GM21360 (cell line): ENCODE measurements at regions not wholly inside any gene's neighbourhood (a gene's known extent, or its start where the extent isn't known, plus 50 kb on each side); places are given as distances from the start of the nearest gene placed in this dataset.
"Not testable (repeated sequence)": the region's sequence is repeated elsewhere in the genome, so short reads cannot be mapped to it uniquely, and the experiment has no call there.

Source experiments
- ATAC-seq: cut with Tn5 transposase; IDR thresholded peaks from one replicate; pipeline ENCODE4 v1.9.1; 2021; ENCODE audit warnings: mild to moderate bottlenecking, moderate library complexity; ENCODE audit not compliant: unreplicated experiment

- no peak for ATAC-seq
These were observed 555.9 kb downstream of the PDHA2 start for GRCh38 chr4:96395747-96396146.

DNA sequence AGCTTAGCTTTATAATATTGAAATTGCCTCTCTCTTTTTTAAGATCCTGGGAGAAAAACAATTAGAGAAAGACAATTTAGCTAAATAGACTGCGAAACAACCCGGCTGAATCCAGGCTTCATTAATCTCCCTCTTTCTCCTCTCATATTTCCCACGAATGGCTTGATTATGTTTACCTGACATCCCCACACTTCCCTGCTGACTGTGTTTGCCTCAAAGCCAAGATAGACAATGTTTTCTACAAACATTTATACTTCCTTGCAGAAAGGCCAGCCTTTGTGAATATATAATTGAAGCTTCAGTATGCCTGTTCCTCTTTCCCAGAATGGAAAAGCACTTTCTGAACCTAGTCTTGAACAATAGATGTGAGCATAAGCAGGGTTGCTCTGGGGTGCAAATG is 566.8 kb downstream of the PDHA2 start:
- no peak for ATAC-seq

GRCh38 chr4:96407225-96407624 is 567.3 kb downstream of the PDHA2 start:
- no peak for ATAC-seq

DNA sequence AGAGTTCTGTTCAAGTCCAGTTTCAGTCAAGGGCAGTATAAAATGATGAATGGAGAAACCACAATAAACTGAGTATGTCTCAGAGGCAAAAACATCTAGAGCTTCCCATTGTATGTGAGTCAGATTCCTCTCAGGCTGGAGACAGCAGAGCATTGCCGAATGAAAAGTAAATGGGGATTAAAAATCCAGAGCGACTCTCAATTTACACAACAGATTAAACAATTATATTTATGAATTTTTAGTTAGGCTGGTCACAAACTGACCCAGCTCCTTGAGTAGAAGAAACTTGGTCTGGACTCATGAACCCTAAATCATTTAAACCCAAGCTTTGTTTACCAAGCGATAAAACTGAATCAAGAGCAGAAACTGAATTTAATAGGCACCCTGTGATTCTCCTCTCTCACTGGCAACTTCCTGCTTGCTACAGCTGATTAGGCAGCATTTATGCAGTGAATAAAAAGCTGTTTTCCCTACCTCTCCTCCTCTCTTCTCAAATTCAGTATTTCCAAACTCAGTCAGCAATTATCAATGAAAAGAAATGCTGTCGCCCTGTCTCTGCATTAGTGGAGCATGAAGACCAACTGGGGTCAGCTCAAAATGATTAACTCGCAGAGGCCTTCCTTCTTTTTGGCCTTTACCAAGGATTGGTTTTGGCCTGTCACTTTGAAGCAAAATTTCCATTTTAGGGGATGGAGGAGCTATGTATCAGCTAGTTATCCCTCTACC is 568.0 kb downstream of the PDHA2 start:
- ATAC-seq, result no peak

- not testable (repeated sequence) for ATAC-seq
These were observed 575.0 kb downstream of the PDHA2 start for GRCh38 chr4:96414853-96415252.

- ATAC-seq, result no peak
These were observed 589.8 kb downstream of the PDHA2 start for GRCh38 chr4:96429657-96430056.

DNA sequence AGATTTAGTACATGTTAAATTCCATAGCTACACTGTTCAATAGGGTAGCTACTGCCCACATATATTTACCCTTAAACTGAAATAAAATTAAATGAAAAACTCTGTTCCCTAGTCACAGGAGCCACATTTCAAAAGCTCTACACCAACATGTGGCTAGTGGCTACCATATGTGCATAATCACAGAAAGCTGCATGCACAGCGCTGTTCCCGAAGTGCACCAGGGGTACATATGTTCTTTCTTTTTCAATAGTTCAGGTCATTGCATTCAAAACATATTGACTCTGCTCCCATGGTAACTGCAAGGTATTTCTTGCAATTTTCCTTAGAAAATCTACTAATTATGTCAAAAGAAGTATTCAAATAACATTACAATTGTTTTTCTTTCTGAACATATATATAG is 591.2 kb downstream of the PDHA2 start:
- ATAC-seq, result no peak

GRCh38 chr4:96448315-96448872 is 608.5 kb downstream of the PDHA2 start:
- no peak for ATAC-seq

DNA sequence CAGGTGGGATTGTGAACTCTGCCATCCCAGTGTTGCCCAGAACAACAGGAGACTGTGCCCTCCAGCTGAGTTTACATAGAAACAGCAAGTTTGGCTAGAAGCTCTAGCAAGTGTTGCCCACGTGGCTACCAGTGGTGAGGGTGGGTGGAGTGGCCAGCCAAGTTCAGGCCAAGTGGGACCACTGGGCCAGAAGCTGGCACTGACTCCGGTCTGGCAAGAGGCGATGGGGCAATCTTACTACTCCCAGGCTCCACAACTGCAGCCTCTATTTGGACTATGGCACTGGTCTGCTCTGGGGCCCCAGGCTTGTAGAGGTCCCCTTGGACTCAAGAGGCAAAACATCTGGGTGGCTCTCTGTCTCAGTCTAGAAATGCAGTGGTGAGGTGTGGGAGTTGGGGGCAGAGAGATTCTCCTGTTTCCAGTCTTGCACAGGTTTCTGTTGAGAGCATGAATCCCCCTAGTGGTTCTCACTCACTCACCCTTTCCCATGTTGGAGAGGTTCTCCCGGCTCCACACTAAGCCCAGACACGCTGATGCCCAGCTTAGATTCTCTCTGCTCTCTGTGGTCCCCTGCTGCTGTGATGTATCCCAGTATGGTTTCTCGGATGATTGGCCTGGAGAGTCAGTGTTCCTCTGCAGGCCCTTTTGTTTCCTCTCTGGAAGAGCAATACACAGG is 615.3 kb downstream of the PDHA2 start:
- ATAC-seq, result no peak

- not testable (repeated sequence) for ATAC-seq
These were observed 618.1 kb downstream of the PDHA2 start for GRCh38 chr4:96458031-96458430.

DNA sequence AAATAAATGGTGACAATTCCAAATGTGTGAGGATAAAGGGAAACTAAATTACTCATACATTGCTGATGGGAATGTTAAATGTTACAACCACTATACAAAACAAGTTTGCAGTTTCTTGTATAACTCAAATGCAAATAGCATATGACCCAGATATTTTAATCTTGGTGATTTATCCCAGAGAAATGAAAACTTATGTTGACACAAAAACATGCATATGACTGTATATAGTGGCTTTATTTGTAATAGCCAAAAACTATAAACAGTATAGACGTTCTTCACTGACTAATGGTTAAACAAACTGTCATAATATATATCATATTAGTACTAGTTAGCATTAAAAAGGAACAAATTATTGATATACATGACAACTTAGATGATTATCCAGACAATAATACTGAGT is 619.2 kb downstream of the PDHA2 start:
- ATAC-seq, result no peak

GRCh38 chr4:96465834-96466233 is 625.9 kb downstream of the PDHA2 start:
- no peak for ATAC-seq

DNA sequence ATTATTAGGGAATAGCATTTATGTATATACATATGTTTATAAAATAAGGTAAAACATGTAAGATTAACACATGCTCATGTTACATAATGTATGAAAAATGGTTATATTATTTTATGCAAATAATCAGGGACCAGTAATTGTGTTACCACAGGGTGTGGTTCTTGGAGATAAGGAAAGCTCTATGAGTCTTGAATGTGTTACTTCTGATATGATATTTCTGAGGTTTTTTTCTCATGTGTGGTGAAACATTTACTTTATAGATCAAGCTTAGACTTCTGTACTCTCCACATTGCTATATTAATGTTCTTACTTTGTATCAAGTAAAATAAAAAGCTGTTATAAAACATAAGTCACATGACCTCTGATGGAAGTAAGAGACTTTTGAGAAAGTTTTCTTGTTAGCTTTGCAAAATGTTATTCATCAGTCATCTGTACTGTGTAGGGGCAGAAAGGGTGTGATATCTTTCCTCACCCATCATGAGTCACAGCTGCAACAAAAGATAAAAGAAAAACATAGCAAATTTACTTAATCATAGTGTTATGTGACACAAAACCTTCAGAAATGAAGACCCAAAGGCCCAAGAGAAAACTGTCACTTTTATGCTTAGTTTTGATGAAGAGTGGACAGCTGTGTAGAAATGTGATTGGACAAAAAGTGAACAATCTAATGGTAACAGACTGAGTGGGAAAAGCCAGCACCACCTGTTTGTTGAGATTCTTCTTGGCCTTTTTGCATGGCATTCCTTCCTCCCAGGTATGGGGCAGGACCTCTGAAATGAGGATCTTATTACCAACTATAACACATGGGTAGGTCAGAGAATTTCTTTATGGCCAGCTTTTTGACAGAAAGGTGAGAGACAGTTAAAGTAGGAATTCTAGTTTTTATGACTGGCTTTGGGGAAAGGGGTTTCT is 632.3 kb downstream of the PDHA2 start:
- no peak for ATAC-seq

GRCh38 chr4:96473246-96473645 is 633.4 kb downstream of the PDHA2 start:
- ATAC-seq, result no peak

GRCh38 chr4:96483308-96484030 is 643.6 kb downstream of the PDHA2 start:
- no peak for ATAC-seq

GRCh38 chr4:96486563-96486962 is 646.7 kb downstream of the PDHA2 start:
- ATAC-seq, result no peak

DNA sequence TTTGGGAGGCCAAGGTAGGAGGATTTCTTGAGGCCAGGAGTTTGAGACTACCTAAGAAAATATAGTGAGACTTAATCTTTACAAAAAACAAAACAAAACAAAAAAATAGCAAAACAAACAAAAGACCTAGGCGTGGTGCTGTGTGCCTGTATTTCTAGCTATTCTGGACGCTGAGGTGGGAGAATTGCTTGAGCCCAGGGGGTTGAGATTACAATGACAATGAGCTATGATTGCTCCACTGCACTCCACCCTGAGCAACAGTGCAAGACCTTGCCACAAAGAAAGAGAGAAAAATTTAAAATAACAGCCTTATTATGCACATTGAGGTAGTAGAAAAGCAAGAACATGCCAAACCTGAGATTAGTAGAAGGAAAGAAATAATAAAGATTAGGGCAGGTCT is 657.7 kb downstream of the PDHA2 start:
- no peak for ATAC-seq

DNA sequence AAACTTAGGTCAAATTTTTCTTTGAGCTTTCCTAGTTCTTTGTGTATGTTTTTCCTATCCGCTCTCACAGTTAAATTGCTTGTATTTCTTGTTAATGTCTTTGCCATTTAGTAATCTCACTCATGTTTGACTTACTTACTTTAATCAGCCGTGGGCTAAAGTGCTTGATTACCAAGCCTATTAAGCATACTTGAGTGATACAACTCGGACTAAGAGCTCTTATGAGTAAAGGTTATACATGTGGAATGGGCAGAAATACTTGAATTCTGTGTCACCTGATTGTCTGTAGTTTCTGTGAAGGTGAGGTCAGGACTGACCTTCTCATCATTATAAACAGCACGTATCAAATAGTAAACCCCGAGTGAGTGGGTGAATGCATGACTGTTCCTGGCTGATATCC is 664.5 kb downstream of the PDHA2 start:
- no peak for ATAC-seq

GRCh38 chr4:96509039-96509741 is 669.3 kb downstream of the PDHA2 start:
- ATAC-seq, result no peak

DNA sequence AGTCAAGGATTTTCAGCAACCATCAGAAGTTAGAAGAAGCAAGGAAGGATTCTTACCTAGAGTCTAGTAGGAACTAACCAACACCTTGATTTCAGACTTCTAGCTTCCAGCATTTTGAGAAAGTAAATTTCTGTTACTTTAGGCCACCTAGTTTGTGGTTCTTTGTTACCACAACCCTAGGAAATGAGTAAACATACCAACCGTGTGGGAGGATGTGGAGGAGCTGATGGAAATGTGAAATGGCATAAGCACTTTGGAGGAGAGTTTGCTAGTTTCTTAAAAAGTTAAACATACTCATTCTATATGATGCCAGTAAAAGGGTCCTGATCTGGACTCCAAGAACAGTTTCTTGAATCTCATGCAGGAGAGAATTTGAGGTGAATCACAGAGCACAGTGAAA is 679.4 kb downstream of the PDHA2 start:
- ATAC-seq, result no peak
